ENCODE measurements at regions not wholly inside any gene's neighbourhood (a gene's known extent, or its start where the extent isn't known, plus 50 kb on each side); places are given as distances from the start of the nearest gene placed in this dataset.

DNA sequence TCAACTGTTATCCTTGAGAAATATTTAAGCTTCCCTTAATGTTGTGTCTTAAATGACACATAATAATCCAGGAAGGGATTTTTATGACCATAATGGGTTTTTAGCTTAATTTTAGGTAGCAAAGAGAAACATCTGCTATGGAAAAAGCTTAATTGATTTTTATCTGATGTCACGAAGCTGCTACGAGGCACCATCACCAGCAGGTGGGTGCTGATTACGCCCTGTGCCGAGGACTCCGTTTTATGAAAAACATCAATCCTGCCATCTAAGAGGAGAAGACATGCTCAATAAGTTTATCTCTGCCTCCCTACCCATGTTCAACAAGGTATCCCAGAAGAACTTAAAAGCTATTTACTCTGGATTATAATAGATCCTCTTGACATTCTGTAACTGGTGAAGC is 280.6 kb upstream of the ZFP42 start:
- TF ChIP-seq, protein P1, sequence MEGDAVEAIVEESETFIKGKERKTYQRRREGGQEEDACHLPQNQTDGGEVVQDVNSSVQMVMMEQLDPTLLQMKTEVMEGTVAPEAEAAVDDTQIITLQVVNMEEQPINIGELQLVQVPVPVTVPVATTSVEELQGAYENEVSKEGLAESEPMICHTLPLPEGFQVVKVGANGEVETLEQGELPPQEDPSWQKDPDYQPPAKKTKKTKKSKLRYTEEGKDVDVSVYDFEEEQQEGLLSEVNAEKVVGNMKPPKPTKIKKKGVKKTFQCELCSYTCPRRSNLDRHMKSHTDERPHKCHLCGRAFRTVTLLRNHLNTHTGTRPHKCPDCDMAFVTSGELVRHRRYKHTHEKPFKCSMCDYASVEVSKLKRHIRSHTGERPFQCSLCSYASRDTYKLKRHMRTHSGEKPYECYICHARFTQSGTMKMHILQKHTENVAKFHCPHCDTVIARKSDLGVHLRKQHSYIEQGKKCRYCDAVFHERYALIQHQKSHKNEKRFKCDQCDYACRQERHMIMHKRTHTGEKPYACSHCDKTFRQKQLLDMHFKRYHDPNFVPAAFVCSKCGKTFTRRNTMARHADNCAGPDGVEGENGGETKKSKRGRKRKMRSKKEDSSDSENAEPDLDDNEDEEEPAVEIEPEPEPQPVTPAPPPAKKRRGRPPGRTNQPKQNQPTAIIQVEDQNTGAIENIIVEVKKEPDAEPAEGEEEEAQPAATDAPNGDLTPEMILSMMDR (IDR thresholded peaks at IDR 0.05; ENCODE audit: insufficient read depth, low read length, poor library complexity, severe bottlenecking): no peak
- no peak for TF ChIP-seq EZH2phosphoT487 (conservative IDR thresholded peaks at IDR 0.05; ENCODE audit: low read length)

All from SU-DHL-6 (cell line).